SK-N-SH treated with all-trans-retinoic acid at 6 μM for 48 hours (cell line): ENCODE measurements at regions not wholly inside any gene's neighbourhood (a gene's known extent, or its start where the extent isn't known, plus 50 kb on each side); places are given as distances from the start of the nearest gene placed in this dataset.
"Not testable (repeated sequence)": the region's sequence is repeated elsewhere in the genome, so short reads cannot be mapped to it uniquely, and the experiment has no call there.

ENCODE experiments used
- CREB5 ChIP-seq: fragments of 250-450 bp; sonication (Bioruptor Pico); IDR thresholded peaks from 2 replicates; pipeline ENCODE4 v1.5.1; 2020; ENCODE audit warnings: low read depth, mild to moderate bottlenecking, moderate library complexity
- ISL1 ChIP-seq: fragments of 250-450 bp; sonication (Bioruptor Pico); IDR thresholded peaks from 2 replicates; pipeline ENCODE4 v2.1.2; 2022; ENCODE audit warnings: mild to moderate bottlenecking, moderate library complexity
- PATZ1 ChIP-seq: fragments of 250-450 bp; sonication (Bioruptor Pico); IDR thresholded peaks from 2 replicates; pipeline ENCODE4 v1.8.0; 2020; ENCODE audit warnings: mild to moderate bottlenecking, moderate library complexity, borderline replicate concordance
- RARB ChIP-seq: fragments of 250-450 bp; sonication (Bioruptor Pico); IDR thresholded peaks from 2 replicates; pipeline ENCODE4 v1.8.0; 2021; ENCODE audit warnings: mild to moderate bottlenecking, moderate library complexity
- TSHZ2 ChIP-seq: fragments of 250-450 bp; sonication (Bioruptor Pico); IDR thresholded peaks from 2 replicates; pipeline ENCODE4 v1.5.0; 2020; ENCODE audit warnings: mild to moderate bottlenecking, moderate library complexity
- ZFP3 ChIP-seq: fragments of 250-450 bp; sonication (Bioruptor Pico); IDR thresholded peaks from 2 replicates; pipeline ENCODE4 v1.5.0; 2020; ENCODE audit warnings: mild to moderate bottlenecking, moderate library complexity
- ZFP30 ChIP-seq: fragments of 450-650 bp; formaldehyde crosslinking; IDR thresholded peaks from 2 replicates; pipeline ENCODE4 v1.5.0; 2022; ENCODE audit warnings: mild to moderate bottlenecking, moderate library complexity
- ZNF565 ChIP-seq: fragments of 450-650 bp; formaldehyde crosslinking; conservative IDR thresholded peaks from 2 replicates; pipeline ENCODE4 v1.5.0; 2020; ENCODE audit warnings: low read depth, mild to moderate bottlenecking, moderate library complexity
- ZNF70 ChIP-seq: fragments of 450-650 bp; formaldehyde crosslinking; IDR thresholded peaks from 2 replicates; pipeline ENCODE4 v1.5.0; 2020; ENCODE audit warnings: mild to moderate bottlenecking, moderate library complexity

GRCh38 chr16:66024567-66024966 lies 341.9 kb upstream of the CDH5 start:
- not testable (repeated sequence) for TF ChIP-seq RARB; ZFP3 (CRISPR knock-in tag); CREB5 (CRISPR knock-in tag); ZNF70 (CRISPR knock-in tag); PATZ1 (CRISPR knock-in tag); ISL1 (CRISPR knock-in tag); ZNF565 (CRISPR knock-in tag); ZFP30 (CRISPR knock-in tag); TSHZ2 (CRISPR knock-in tag)
